Central memory CD8-positive, alpha-beta T cell (primary cell): ENCODE measurements at regions not wholly inside any gene's neighbourhood (a gene's known extent, or its start where the extent isn't known, plus 50 kb on each side); places are given as distances from the start of the nearest gene placed in this dataset.

ENCODE experiments used
- ATAC-seq: fragments of 150-1000 bp; cut with Tn5 transposase; replicated peaks from 2 replicates; pipeline ENCODE4 v1.10.0; 2022; ENCODE audit warnings: mild to moderate bottlenecking, moderate FRiP score, moderate number of reproducible peaks; ENCODE audit not compliant: poor library complexity, severe bottlenecking; ENCODE audit errors: extremely low read depth
- DNase-seq, 2 donors: peaks; one replicate each; pipeline ENCODE4 v3.0.0; 2021; ENCODE audit warnings: low spot score in 2 of 2
- H3K27ac Mint-ChIP-seq: one replicate; pipeline ENCODE4 v1.8.0; 2022; ENCODE audit warnings: low read depth, mild to moderate bottlenecking, moderate library complexity, mixed read lengths
- H3K27me3 Mint-ChIP-seq: one replicate; pipeline ENCODE4 v1.8.0; 2022; ENCODE audit warnings: mixed read lengths
- H3K36me3 Mint-ChIP-seq: one replicate; pipeline ENCODE4 v1.8.0; 2022; ENCODE audit warnings: mild to moderate bottlenecking, moderate library complexity, mixed read lengths; ENCODE audit not compliant: insufficient read depth
- H3K4me1 Mint-ChIP-seq: one replicate; pipeline ENCODE4 v1.8.0; 2022; ENCODE audit warnings: mixed read lengths
- H3K4me3 Mint-ChIP-seq: one replicate; pipeline ENCODE4 v1.8.0; 2022; ENCODE audit warnings: mild to moderate bottlenecking, moderate library complexity, mixed read lengths
- H3K9me3 Mint-ChIP-seq: one replicate; pipeline ENCODE4 v1.8.0; 2022; ENCODE audit warnings: mixed read lengths

GRCh38 chr14:30082486-30082885 lies 154.8 kb upstream of the PRKD1 start:
- Mint-ChIP-seq H3K4me1 (no peaks in the 10 kb centered on the region), H3K27ac (no peak overlapping the region), H3K27me3 (no peaks in the 10 kb centered on the region), H3K4me3 (no peak overlapping the region), H3K9me3 (peaks cover 11% of the 10 kb centered on the region), H3K36me3 (no peaks in the 10 kb centered on the region)
- DNase-seq (no peak), ATAC-seq (no peak)

- Mint-ChIP-seq H3K4me3 (no peak overlapping the region), H3K27me3 (no peaks in the 10 kb centered on the region), H3K4me1 (no peaks in the 10 kb centered on the region), H3K9me3 (peaks cover 18% of the 10 kb centered on the region), H3K27ac (no peak overlapping the region), H3K36me3 (no peaks in the 10 kb centered on the region)
- DNase-seq = no peak
- ATAC-seq = no peak
Observed at GRCh38 chr14:30084811-30085210, 157.2 kb upstream of the PRKD1 start.

GRCh38 chr14:30085943-30086342 lies 158.3 kb upstream of the PRKD1 start:
- H3K4me3 Mint-ChIP-seq = no peak overlapping the region
- DNase-seq (no peak), ATAC-seq (no peak)
- H3K27me3 Mint-ChIP-seq = no peaks in the 10 kb centered on the region
- H3K4me1 Mint-ChIP-seq = no peaks in the 10 kb centered on the region
- H3K9me3 Mint-ChIP-seq = peaks cover 21% of the 10 kb centered on the region
- H3K27ac Mint-ChIP-seq = no peak overlapping the region
- no peaks in the 10 kb centered on the region for H3K36me3 Mint-ChIP-seq

- H3K9me3 Mint-ChIP-seq = peaks cover 36% of the 10 kb centered on the region
- DNase-seq (no peak), ATAC-seq (no peak)
- H3K4me1 Mint-ChIP-seq = no peaks in the 10 kb centered on the region
- H3K36me3 Mint-ChIP-seq = no peaks in the 10 kb centered on the region
- H3K4me3 Mint-ChIP-seq = no peak overlapping the region
- no peak overlapping the region for H3K27ac Mint-ChIP-seq
- no peaks in the 10 kb centered on the region for H3K27me3 Mint-ChIP-seq
Observed at GRCh38 chr14:30088620-30089019, 161.0 kb upstream of the PRKD1 start.

- Mint-ChIP-seq H3K27me3 (no peaks in the 10 kb centered on the region), H3K27ac (no peak overlapping the region), H3K9me3 (peaks cover 18% of the 10 kb centered on the region), H3K4me1 (no peaks in the 10 kb centered on the region), H3K4me3 (no peak overlapping the region), H3K36me3 (no peaks in the 10 kb centered on the region)
- no peak for ATAC-seq
- DNase-seq = no peak
Observed at GRCh38 chr14:30108975-30109700, 181.5 kb upstream of the PRKD1 start.

- Mint-ChIP-seq H3K36me3 (no peaks in the 10 kb centered on the region), H3K27me3 (no peaks in the 10 kb centered on the region), H3K4me1 (no peaks in the 10 kb centered on the region), H3K9me3 (peaks cover 13% of the 10 kb centered on the region), H3K4me3 (no peak overlapping the region), H3K27ac (no peak overlapping the region)
- ATAC-seq (no peak), DNase-seq (no peak)
Observed at GRCh38 chr14:30114051-30114450, 186.4 kb upstream of the PRKD1 start.

- DNase-seq (no peak), ATAC-seq (no peak)
- H3K4me3 Mint-ChIP-seq = no peak overlapping the region
- no peaks in the 10 kb centered on the region for H3K4me1 Mint-ChIP-seq
- H3K27ac Mint-ChIP-seq = no peak overlapping the region
- no peaks in the 10 kb centered on the region for H3K36me3 Mint-ChIP-seq
- no peaks in the 10 kb centered on the region for H3K27me3 Mint-ChIP-seq
- peaks cover 13% of the 10 kb centered on the region for H3K9me3 Mint-ChIP-seq
Observed at GRCh38 chr14:30115756-30116155, 188.1 kb upstream of the PRKD1 start.

GRCh38 chr14:30118992-30119640 lies 191.5 kb upstream of the PRKD1 start:
- no peak for DNase-seq
- no peaks in the 10 kb centered on the region for H3K36me3 Mint-ChIP-seq
- H3K9me3 Mint-ChIP-seq = no peaks in the 10 kb centered on the region
- no peak for ATAC-seq
- H3K4me3 Mint-ChIP-seq = no peak overlapping the region
- H3K27ac Mint-ChIP-seq = no peak overlapping the region
- no peaks in the 10 kb centered on the region for H3K27me3 Mint-ChIP-seq
- H3K4me1 Mint-ChIP-seq = no peaks in the 10 kb centered on the region

- Mint-ChIP-seq H3K4me3 (no peak overlapping the region), H3K36me3 (no peaks in the 10 kb centered on the region), H3K4me1 (no peaks in the 10 kb centered on the region), H3K9me3 (peaks cover 12% of the 10 kb centered on the region), H3K27me3 (no peaks in the 10 kb centered on the region), H3K27ac (no peak overlapping the region)
- DNase-seq (no peak), ATAC-seq (no peak)
Observed at GRCh38 chr14:30125322-30125979, 197.8 kb upstream of the PRKD1 start.

- Mint-ChIP-seq H3K9me3 (peaks cover 12% of the 10 kb centered on the region), H3K4me3 (no peak overlapping the region)
- no peak for ATAC-seq
Observed at GRCh38 chr14:30129807-30130206, 202.2 kb upstream of the PRKD1 start.

GRCh38 chr14:30131581-30132097 lies 204.0 kb upstream of the PRKD1 start:
- DNase-seq (no peak), ATAC-seq (no peak)
- no peak overlapping the region for H3K27ac Mint-ChIP-seq
- peaks cover 12% of the 10 kb centered on the region for H3K9me3 Mint-ChIP-seq
- no peaks in the 10 kb centered on the region for H3K4me1 Mint-ChIP-seq
- no peaks in the 10 kb centered on the region for H3K27me3 Mint-ChIP-seq
- no peak overlapping the region for H3K4me3 Mint-ChIP-seq
- no peaks in the 10 kb centered on the region for H3K36me3 Mint-ChIP-seq

More at GRCh38 chr14:30129807-30130206, 202.2 kb upstream of the PRKD1 start:
- H3K36me3 Mint-ChIP-seq = no peaks in the 10 kb centered on the region
- no peak overlapping the region for H3K27ac Mint-ChIP-seq
- H3K4me1 Mint-ChIP-seq = no peaks in the 10 kb centered on the region
- no peaks in the 10 kb centered on the region for H3K27me3 Mint-ChIP-seq
- no peak for DNase-seq

GRCh38 chr14:30132196-30132595 lies 204.5 kb upstream of the PRKD1 start:
- Mint-ChIP-seq H3K4me3 (no peak overlapping the region), H3K36me3 (no peaks in the 10 kb centered on the region), H3K27ac (no peak overlapping the region), H3K27me3 (no peaks in the 10 kb centered on the region), H3K9me3 (peaks cover 9% of the 10 kb centered on the region), H3K4me1 (no peaks in the 10 kb centered on the region)
- ATAC-seq (no peak), DNase-seq (no peak)

- no peaks in the 10 kb centered on the region for H3K27me3 Mint-ChIP-seq
- H3K4me3 Mint-ChIP-seq = no peak overlapping the region
- no peaks in the 10 kb centered on the region for H3K4me1 Mint-ChIP-seq
- no peak overlapping the region for H3K27ac Mint-ChIP-seq
- H3K36me3 Mint-ChIP-seq = no peaks in the 10 kb centered on the region
- ATAC-seq (no peak), DNase-seq (no peak)
- H3K9me3 Mint-ChIP-seq = no peaks in the 10 kb centered on the region
Observed at GRCh38 chr14:30134936-30135335, 207.3 kb upstream of the PRKD1 start.
